ENCODE measurements at regions not wholly inside any gene's neighbourhood (a gene's known extent, or its start where the extent isn't known, plus 50 kb on each side); places are given as distances from the start of the nearest gene placed in this dataset.

- no peak overlapping the region for H3K4me3 Mint-ChIP-seq (ENCODE audit: unreplicated experiment)
- TF ChIP-seq, protein P1, sequence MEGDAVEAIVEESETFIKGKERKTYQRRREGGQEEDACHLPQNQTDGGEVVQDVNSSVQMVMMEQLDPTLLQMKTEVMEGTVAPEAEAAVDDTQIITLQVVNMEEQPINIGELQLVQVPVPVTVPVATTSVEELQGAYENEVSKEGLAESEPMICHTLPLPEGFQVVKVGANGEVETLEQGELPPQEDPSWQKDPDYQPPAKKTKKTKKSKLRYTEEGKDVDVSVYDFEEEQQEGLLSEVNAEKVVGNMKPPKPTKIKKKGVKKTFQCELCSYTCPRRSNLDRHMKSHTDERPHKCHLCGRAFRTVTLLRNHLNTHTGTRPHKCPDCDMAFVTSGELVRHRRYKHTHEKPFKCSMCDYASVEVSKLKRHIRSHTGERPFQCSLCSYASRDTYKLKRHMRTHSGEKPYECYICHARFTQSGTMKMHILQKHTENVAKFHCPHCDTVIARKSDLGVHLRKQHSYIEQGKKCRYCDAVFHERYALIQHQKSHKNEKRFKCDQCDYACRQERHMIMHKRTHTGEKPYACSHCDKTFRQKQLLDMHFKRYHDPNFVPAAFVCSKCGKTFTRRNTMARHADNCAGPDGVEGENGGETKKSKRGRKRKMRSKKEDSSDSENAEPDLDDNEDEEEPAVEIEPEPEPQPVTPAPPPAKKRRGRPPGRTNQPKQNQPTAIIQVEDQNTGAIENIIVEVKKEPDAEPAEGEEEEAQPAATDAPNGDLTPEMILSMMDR (IDR thresholded peaks at IDR 0.05; ENCODE audit: unreplicated experiment): no peak
- H3K27me3 Mint-ChIP-seq (ENCODE audit: insufficient read depth, unreplicated experiment): no peaks in the 10 kb centered on the region
- no peak for DNase-seq (ENCODE audit: unreplicated experiment)
- ChIA-PET POLR2A (no interaction called here), CTCF (interaction anchor here (0.5 kb wide), 1 partner anchor 877 kb away, joined by 3 read pairs; no protein-coding TSS in a partner anchor)
- intact Hi-C loops (cut with micrococcal nuclease): no loop called here
- no peak overlapping the region for H3K27ac Mint-ChIP-seq (ENCODE audit: low read depth, unreplicated experiment)
- no peaks in the 10 kb centered on the region for H3K9me3 Mint-ChIP-seq (ENCODE audit: unreplicated experiment)
- peaks cover 6% of the 10 kb centered on the region for H3K4me1 Mint-ChIP-seq (ENCODE audit: insufficient read depth, unreplicated experiment)
- BruUV-seq (replicated peaks): no TSS peak
- no peaks in the 10 kb centered on the region for H3K36me3 Mint-ChIP-seq (ENCODE audit: insufficient read depth, unreplicated experiment)
These were observed 469.3 kb downstream of the LRIG3 start for GRCh38 chr12:58450868-58451482.

- TF ChIP-seq, protein P1 (IDR thresholded peaks at IDR 0.05; ENCODE audit: unreplicated experiment): no peak
- Mint-ChIP-seq H3K4me3 (ENCODE audit: unreplicated experiment) (no peak overlapping the region), H3K36me3 (ENCODE audit: insufficient read depth, unreplicated experiment) (no peaks in the 10 kb centered on the region), H3K27me3 (ENCODE audit: insufficient read depth, unreplicated experiment) (no peaks in the 10 kb centered on the region), H3K9me3 (ENCODE audit: unreplicated experiment) (no peaks in the 10 kb centered on the region), H3K4me1 (ENCODE audit: insufficient read depth, unreplicated experiment) (peaks cover 6% of the 10 kb centered on the region), H3K27ac (ENCODE audit: low read depth, unreplicated experiment) (no peak overlapping the region)
- ChIA-PET POLR2A (no interaction called here), CTCF (interaction anchor here (1.1 kb wide), 1 partner anchor 43 kb away, joined by 4 read pairs; no protein-coding TSS in a partner anchor)
- intact Hi-C loops (cut with micrococcal nuclease): no loop called here
- no peak for DNase-seq (ENCODE audit: unreplicated experiment)
- BruUV-seq (replicated peaks): no TSS peak
These were observed 467.8 kb downstream of the LRIG3 start for GRCh38 chr12:58452546-58452945.

GRCh38 chr12:58453306-58453705, 467.0 kb downstream of the LRIG3 start:
- Mint-ChIP-seq H3K4me1 (ENCODE audit: insufficient read depth, unreplicated experiment) (peaks cover 6% of the 10 kb centered on the region), H3K27ac (ENCODE audit: low read depth, unreplicated experiment) (no peak overlapping the region), H3K36me3 (ENCODE audit: insufficient read depth, unreplicated experiment) (no peaks in the 10 kb centered on the region), H3K9me3 (ENCODE audit: unreplicated experiment) (no peaks in the 10 kb centered on the region), H3K4me3 (ENCODE audit: unreplicated experiment) (no peak overlapping the region), H3K27me3 (ENCODE audit: insufficient read depth, unreplicated experiment) (no peaks in the 10 kb centered on the region)
- DNase-seq (ENCODE audit: unreplicated experiment): no peak
- intact Hi-C loops (cut with micrococcal nuclease): no loop called here
- ChIA-PET POLR2A (no interaction called here), CTCF (no interaction called here)
- BruUV-seq (replicated peaks): no TSS peak
- TF ChIP-seq, protein P1 (IDR thresholded peaks at IDR 0.05; ENCODE audit: unreplicated experiment): no peak

DNA sequence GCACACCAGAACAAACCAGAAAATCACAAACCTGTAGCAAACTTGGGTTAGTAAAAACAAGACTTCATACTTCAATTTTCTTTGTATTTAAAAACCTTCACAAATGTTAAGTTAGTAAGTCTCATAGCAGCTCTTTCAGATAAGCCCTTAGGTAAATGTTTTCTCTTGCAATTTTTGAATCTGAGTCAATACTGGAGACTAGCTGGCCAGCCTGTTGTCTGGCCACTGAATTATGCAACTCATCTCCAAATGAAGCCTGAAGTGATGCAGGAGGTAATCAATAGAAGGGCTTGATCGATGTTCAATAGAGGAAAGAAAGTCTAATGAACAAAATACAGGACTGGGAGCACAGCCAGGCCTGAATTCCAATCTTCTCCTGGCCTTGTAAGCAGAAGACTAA, 465.2 kb downstream of the LRIG3 start:
- DNase-seq (ENCODE audit: unreplicated experiment): no peak
- no TSS peak for BruUV-seq (replicated peaks)
- H3K27ac Mint-ChIP-seq (ENCODE audit: low read depth, unreplicated experiment): no peak overlapping the region
- no peak overlapping the region for H3K4me3 Mint-ChIP-seq (ENCODE audit: unreplicated experiment)
- POLR2A ChIA-PET: no interaction called here
- H3K36me3 Mint-ChIP-seq (ENCODE audit: insufficient read depth, unreplicated experiment): no peaks in the 10 kb centered on the region
- H3K9me3 Mint-ChIP-seq (ENCODE audit: unreplicated experiment): no peaks in the 10 kb centered on the region
- TF ChIP-seq, protein P1 (IDR thresholded peaks at IDR 0.05; ENCODE audit: unreplicated experiment): no peak
- H3K27me3 Mint-ChIP-seq (ENCODE audit: insufficient read depth, unreplicated experiment): no peaks in the 10 kb centered on the region
- intact Hi-C loops (cut with micrococcal nuclease): no loop called here
- H3K4me1 Mint-ChIP-seq (ENCODE audit: insufficient read depth, unreplicated experiment): peaks cover 11% of the 10 kb centered on the region
- CTCF ChIA-PET: interaction anchor here (0.6 kb wide), 2 partner anchors 452 to 683 kb away, joined by 3 to 4 read pairs; no protein-coding TSS in a partner anchor

All from MCF 10A (cell line).